Loucy (cell line): ENCODE measurements at regions not wholly inside any gene's neighbourhood (a gene's known extent, or its start where the extent isn't known, plus 50 kb on each side); places are given as distances from the start of the nearest gene placed in this dataset.

ENCODE experiments used
- H2AFZ ChIP-seq: fragments of 200-600 bp; sonication (generic); 2 replicates; pipeline ENCODE4 v1.6.0; 2016; ENCODE audit warnings: antibody characterized with exemption, mild to moderate bottlenecking, low read length, moderate library complexity
- H3F3A ChIP-seq: fragments of 200-600 bp; 2 replicates; pipeline ENCODE4 v1.6.0; 2016; ENCODE audit warnings: antibody characterized with exemption, low read depth, mild to moderate bottlenecking
- H3K27me3 ChIP-seq: fragments of 200-600 bp; sonication (generic); 2 replicates; pipeline ENCODE4 v1.6.1; 2014; ENCODE audit warnings: low read length, mild to moderate bottlenecking; ENCODE audit not compliant: insufficient read depth, poor library complexity, severe bottlenecking
- H3K36me3 ChIP-seq: fragments of 200-600 bp; sonication (generic); 2 replicates; pipeline ENCODE4 v1.6.1; 2016; ENCODE audit warnings: low read length; ENCODE audit not compliant: insufficient read depth
- H3K4me1 ChIP-seq: fragments of 200-600 bp; sonication (generic); 2 replicates; pipeline ENCODE4 v1.5.1; 2014; ENCODE audit warnings: low read length, mild to moderate bottlenecking; ENCODE audit not compliant: insufficient read depth, poor library complexity, severe bottlenecking
- H3K4me2 ChIP-seq: fragments of 200-600 bp; sonication (generic); 2 replicates; pipeline ENCODE4 v1.6.0; 2014; ENCODE audit warnings: antibody characterized with exemption, low read length, low read depth, mild to moderate bottlenecking; ENCODE audit not compliant: poor library complexity, severe bottlenecking
- H3K4me3 ChIP-seq: fragments of 200-600 bp; sonication (generic); 2 replicates; pipeline ENCODE4 v1.5.1; 2014; ENCODE audit warnings: low read length, mild to moderate bottlenecking, mixed read lengths; ENCODE audit not compliant: poor library complexity, severe bottlenecking
- H3K79me2 ChIP-seq: fragments of 200-600 bp; sonication (generic); 2 replicates; pipeline ENCODE4 v1.6.1; 2014; ENCODE audit warnings: low read length; ENCODE audit not compliant: insufficient read depth
- H3K9ac ChIP-seq: fragments of 200-600 bp; sonication (generic); 2 replicates; pipeline ENCODE4 v1.6.0; 2014; ENCODE audit warnings: mild to moderate bottlenecking, low read depth, low read length, moderate library complexity; ENCODE audit not compliant: poor library complexity, severe bottlenecking
- H3K9me2 ChIP-seq: fragments of 200-600 bp; sonication (generic); replicated peaks from 2 replicates; pipeline ENCODE4 v1.6.1; 2016; ENCODE audit warnings: low read depth, low read length, mixed read lengths
- H3K9me3 ChIP-seq: fragments of 200-600 bp; sonication (generic); 2 replicates; pipeline ENCODE4 v1.6.1; 2014; ENCODE audit warnings: mild to moderate bottlenecking, antibody characterized with exemption, low read length, low read depth; ENCODE audit not compliant: insufficient read depth
- H4K20me1 ChIP-seq: fragments of 200-600 bp; sonication (generic); 2 replicates; pipeline ENCODE4 v1.6.0; 2014; ENCODE audit warnings: antibody characterized with exemption, low read length, mild to moderate bottlenecking; ENCODE audit not compliant: insufficient read depth, poor library complexity, severe bottlenecking
- CTCF ChIP-seq: fragments of 200-600 bp; sonication (generic); conservative IDR thresholded peaks from 2 replicates; pipeline ENCODE4 v1.5.1; 2014; ENCODE audit warnings: mild to moderate bottlenecking, antibody characterized with exemption, low read length
- EZH2phosphoT487 ChIP-seq: fragments of 200-600 bp; IDR thresholded peaks from 2 replicates; pipeline ENCODE4 v1.6.1; 2018; ENCODE audit warnings: antibody characterized with exemption, mild to moderate bottlenecking, moderate library complexity, borderline replicate concordance

DNA sequence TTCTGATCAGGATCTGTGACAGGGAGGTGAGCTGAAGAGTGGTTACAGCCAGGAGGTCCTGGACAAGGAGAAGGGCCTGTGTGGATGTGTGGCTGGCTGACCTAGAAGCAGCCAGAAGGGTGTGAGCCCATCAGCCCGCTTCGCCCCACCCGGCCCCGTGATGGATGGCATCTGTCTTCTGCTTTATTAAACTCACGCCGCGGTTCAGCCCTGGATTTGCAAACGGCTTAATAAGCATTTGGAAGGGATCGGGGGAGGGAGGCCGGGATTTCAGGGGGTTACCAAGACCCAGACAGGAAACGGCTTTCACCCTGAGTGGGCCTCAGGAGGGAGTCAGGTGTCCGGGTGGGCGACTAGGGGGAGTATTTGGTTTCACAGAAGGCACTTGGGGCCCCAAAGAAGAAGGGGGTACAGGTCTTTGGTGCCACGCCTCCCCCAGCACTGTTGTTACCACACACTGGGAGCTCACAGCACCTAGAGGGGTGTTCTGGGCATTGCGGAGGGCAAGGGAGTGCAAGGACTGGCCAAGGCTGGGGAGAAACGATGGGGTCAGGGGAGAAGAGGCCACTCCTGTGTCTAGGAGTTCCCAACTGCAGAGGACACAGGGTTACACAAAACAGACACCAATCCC is 53.8 kb upstream of the FOXP4 start:
- Histone ChIP-seq H3K9me2 (no peaks in the 10 kb centered on the region), H3F3A (no peaks in the 10 kb centered on the region), H3K36me3 (no peaks in the 10 kb centered on the region), H3K4me3 (no peak overlapping the region), H3K79me2 (no peaks in the 10 kb centered on the region), H3K4me2 (no peak overlapping the region), H3K9ac (no peak overlapping the region), H3K27me3 (no peaks in the 10 kb centered on the region), H3K4me1 (peaks cover 14% of the 10 kb centered on the region), H3K9me3 (no peaks in the 10 kb centered on the region), H2AFZ (no peak overlapping the region), H4K20me1 (no peaks in the 10 kb centered on the region)
- TF ChIP-seq CTCF (no peak), EZH2phosphoT487 (no peak)

DNA sequence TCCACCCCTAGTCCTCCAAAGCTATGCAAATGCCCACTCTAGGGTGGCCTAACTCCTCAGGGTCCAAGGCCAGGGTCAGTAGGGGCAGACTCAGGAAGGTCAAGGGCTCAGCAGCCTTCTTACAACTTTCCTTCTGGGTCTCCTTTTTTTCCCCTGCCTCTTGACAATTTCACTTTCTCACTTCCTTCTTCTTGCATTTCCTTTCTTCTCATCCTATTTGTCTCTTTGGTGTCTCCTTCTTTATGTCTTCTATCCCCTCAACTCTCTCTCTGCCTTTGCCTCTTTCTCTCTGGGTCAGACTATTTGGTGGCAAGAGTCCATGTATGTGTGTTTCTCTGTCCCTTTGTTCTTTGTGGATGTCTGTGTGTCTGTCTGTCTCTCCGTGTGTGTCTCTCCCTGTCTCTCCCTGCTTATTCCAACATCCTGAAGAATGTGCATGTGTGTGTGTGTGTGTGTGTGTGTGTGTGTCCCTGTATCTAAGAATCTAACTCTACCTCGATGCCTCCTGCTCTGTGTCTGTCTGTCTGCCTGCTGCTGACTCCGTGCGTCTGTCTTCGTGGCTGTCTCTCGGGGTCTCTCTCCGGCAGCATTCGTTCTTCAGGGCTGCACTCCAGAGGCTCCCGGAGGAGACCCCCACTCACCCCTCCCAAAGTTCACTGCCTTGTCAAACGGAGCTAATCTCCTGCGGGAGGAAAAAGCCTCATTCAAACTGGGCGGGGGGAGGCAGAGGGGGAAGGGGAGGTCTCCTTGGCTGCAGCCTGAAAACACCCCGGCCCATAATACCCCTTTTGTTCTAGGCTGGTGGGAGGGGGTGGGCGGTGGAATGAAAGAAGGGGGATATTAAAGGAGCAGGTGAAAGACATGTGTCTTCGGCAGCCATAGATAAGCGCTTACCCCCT is 51.7 kb upstream of the FOXP4 start:
- no peak overlapping the region for H3K9ac ChIP-seq

More for the DNA sequence above, 51.7 kb upstream of the FOXP4 start:
- H3K36me3 ChIP-seq = no peaks in the 10 kb centered on the region
- H3K9me3 ChIP-seq = no peaks in the 10 kb centered on the region
- no peak overlapping the region for H3K4me3 ChIP-seq
- TF ChIP-seq CTCF = no peak
- no peak for TF ChIP-seq EZH2phosphoT487
- no peaks in the 10 kb centered on the region for H3K9me2 ChIP-seq
- H3K27me3 ChIP-seq = no peaks in the 10 kb centered on the region
- no peak overlapping the region for H3K4me2 ChIP-seq
- H3K4me1 ChIP-seq = peaks cover 14% of the 10 kb centered on the region
- no peak overlapping the region for H2AFZ ChIP-seq
- H3K79me2 ChIP-seq = no peaks in the 10 kb centered on the region
- H4K20me1 ChIP-seq = no peaks in the 10 kb centered on the region
- H3F3A ChIP-seq = no peaks in the 10 kb centered on the region
